Heart left ventricle (tissue), 13 donors: ENCODE measurements at regions not wholly inside any gene's neighbourhood (a gene's known extent, or its start where the extent isn't known, plus 50 kb on each side); places are given as distances from the start of the nearest gene placed in this dataset.

Source experiments
- POLR2A ChIP-seq, 2 donors: fragments of 450-650 bp; IDR thresholded peaks; one replicate each; pipeline ENCODE4 v1.6.1; 2017; ENCODE audit warnings: antibody characterized with exemption in 2 of 2, mild to moderate bottlenecking in 2 of 2, moderate library complexity in 2 of 2
- TF ChIP-seq, protein P1 (sequence below), 12 donors: fragments of 200-600 bp; sonication (generic) in 4 of 12; IDR thresholded peaks; one replicate each; pipeline versions ENCODE4 v1.5.0 to v1.8.0; 2018 to 2022; ENCODE audit warnings: antibody characterized with exemption in 12 of 12, mild to moderate bottlenecking in 5 of 12
- donor health status: ischemic (EF 13 %, LVEDD 7.1; RV severe dilation, severe dysfunction).
- donor health status: DM: no; HTN: yes; CAD: no.
- donor health status: DM: no; HTN: no; CAD: no.
- donor health status: ischemic (EF 25% LVEDD 6.9; RV normal size, moderate dysfunction).
- donor health status: ischemic (EF 25% LVEDD 5.7; RV mildly dilated, moderate dysfunction).
- donor health status: ischemic (EF 35%, LVEDD 5.7; RV mildly dilated, moderate dysfunction).
- donor health status: nonischemic (EF 11% LVEDD 7.7; RV severe dilation, severe dysfunction).
- donor health status: DM: yes; HTN: yes; CAD: no.
- donor health status: PGD.
- donor health status: ischemic (EF 29% LVEDD 5.4; RV normal size, mild dysfunction).
- donor health status: nonischemic (EF 23%, LVEDD 6.1; RV moderate dilation, normal function).

GRCh38 chr2:223536546-223536945, 65.6 kb downstream of the SCG2 start:
- TF ChIP-seq, protein P1, sequence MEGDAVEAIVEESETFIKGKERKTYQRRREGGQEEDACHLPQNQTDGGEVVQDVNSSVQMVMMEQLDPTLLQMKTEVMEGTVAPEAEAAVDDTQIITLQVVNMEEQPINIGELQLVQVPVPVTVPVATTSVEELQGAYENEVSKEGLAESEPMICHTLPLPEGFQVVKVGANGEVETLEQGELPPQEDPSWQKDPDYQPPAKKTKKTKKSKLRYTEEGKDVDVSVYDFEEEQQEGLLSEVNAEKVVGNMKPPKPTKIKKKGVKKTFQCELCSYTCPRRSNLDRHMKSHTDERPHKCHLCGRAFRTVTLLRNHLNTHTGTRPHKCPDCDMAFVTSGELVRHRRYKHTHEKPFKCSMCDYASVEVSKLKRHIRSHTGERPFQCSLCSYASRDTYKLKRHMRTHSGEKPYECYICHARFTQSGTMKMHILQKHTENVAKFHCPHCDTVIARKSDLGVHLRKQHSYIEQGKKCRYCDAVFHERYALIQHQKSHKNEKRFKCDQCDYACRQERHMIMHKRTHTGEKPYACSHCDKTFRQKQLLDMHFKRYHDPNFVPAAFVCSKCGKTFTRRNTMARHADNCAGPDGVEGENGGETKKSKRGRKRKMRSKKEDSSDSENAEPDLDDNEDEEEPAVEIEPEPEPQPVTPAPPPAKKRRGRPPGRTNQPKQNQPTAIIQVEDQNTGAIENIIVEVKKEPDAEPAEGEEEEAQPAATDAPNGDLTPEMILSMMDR (IDR thresholded peaks at IDR 0.05): no peak
- no peak for TF ChIP-seq POLR2A (IDR thresholded peaks at IDR 0.05)
